DND-41 (cell line): ENCODE measurements at regions not wholly inside any gene's neighbourhood (a gene's known extent, or its start where the extent isn't known, plus 50 kb on each side); places are given as distances from the start of the nearest gene placed in this dataset.

Experiments
- CTCF ChIP-seq: IDR thresholded peaks from 2 replicates; pipeline ENCODE4 v1.5.1; 2012; ENCODE audit warnings: borderline replicate concordance, low read length, moderate library complexity, mild to moderate bottlenecking; ENCODE audit not compliant: poor library complexity, severe bottlenecking; ENCODE audit errors: extremely low read depth
- EZH2 ChIP-seq: IDR thresholded peaks from 3 replicates; pipeline ENCODE4 v1.6.1; 2012; ENCODE audit warnings: borderline replicate concordance, low read depth, mild to moderate bottlenecking, moderate library complexity, low read length, inconsistent platforms; ENCODE audit not compliant: severe bottlenecking

GRCh38 chr11:37407461-37407860 lies 809.4 kb upstream of the RAG2 start:
- no peak for TF ChIP-seq CTCF
- no peak for TF ChIP-seq EZH2
